A549 (cell line): ENCODE measurements at regions not wholly inside any gene's neighbourhood (a gene's known extent, or its start where the extent isn't known, plus 50 kb on each side); places are given as distances from the start of the nearest gene placed in this dataset.
A peak's percentile ranks its signal among the peaks of the same experiment; 100 is the strongest.

Experiments used
- ATAC-seq, 2 experiments: fragments of 200-7000 bp in 1 of 2; fragments of >200 bp in 1 of 2; cut with Nextera tagmentation in 1 of 2; cut with Tn5 transposase in 1 of 2; 3 replicates each; pipeline versions ENCODE4 v1.8.0 to v1.9.1; 2018 to 2020; ENCODE audit warnings: mild to moderate bottlenecking in 1 of 2, moderate library complexity in 1 of 2
- CTCF ChIA-PET: fragments of 300-600 bp; sonication (Branson Sonifier 250); formaldehyde crosslinking; extraction: SDS; loops from one replicate; lab custom pipeline; 2021; ENCODE audit warnings: antibody characterized with exemption, inconsistent platforms; lab: Yijun Ruan, JAX
- POLR2A ChIA-PET: fragments of 350-600 bp; formaldehyde crosslinking; extraction: SDS; loops from one replicate; lab custom pipeline; 2021; ENCODE audit warnings: antibody characterized with exemption, inconsistent platforms; lab: Yijun Ruan, JAX
- DNase-seq, 2 experiments: peaks; one replicate each; pipeline versions ENCODE4 v3.0.0 to v3.0.0-alpha.2; 2011 to 2016; ENCODE audit warnings: low read depth in 1 of 2, low spot score in 1 of 2
- FAIRE-seq: peaks from 2 replicates; lab custom pipeline; 2011; peaks lifted over from hg19 to GRCh38; lab: Jason Lieb, UNC
- H3K27ac ChIP-seq, 2 experiments: fragments of >200 bp; sonication (Bioruptor Twin); formaldehyde crosslinking; 3 replicates each; pipeline ENCODE4 v1.5.1; 2016 to 2017
- H3K4me1 ChIP-seq: fragments of >200 bp; sonication (Bioruptor Twin); formaldehyde crosslinking; 3 replicates; pipeline ENCODE4 v1.6.1; 2016
- H3K4me2 ChIP-seq: fragments of >200 bp; sonication (Bioruptor Twin); formaldehyde crosslinking; 3 replicates; pipeline ENCODE4 v1.6.1; 2016
- H3K4me3 ChIP-seq: fragments of >200 bp; sonication (Bioruptor Twin); formaldehyde crosslinking; 3 replicates; pipeline ENCODE4 v1.5.1; 2016
- H3K9me3 ChIP-seq: fragments of >200 bp; sonication (Bioruptor Twin); formaldehyde crosslinking; 3 replicates; pipeline ENCODE4 v1.6.1; 2016
- CBX8 ChIP-seq: fragments of 200-600 bp; sonication (generic); IDR thresholded peaks from 2 replicates; pipeline ENCODE4 v1.6.1; 2016
- ELK1 ChIP-seq: fragments of 150-350 bp; IDR thresholded peaks from 2 replicates; pipeline ENCODE4 v1.6.1; 2014; ENCODE audit warnings: low read depth, mild to moderate bottlenecking, low read length
- EP300 ChIP-seq, 2 experiments: fragments of >200 bp; sonication (Bioruptor Twin); formaldehyde crosslinking; IDR thresholded peaks; 2 replicates in 1 of 2; 3 replicates in 1 of 2; pipeline ENCODE4 v1.6.1; 2016 to 2017
- FOSB ChIP-seq: fragments of 250-450 bp; sonication (Bioruptor Pico); IDR thresholded peaks from 2 replicates; pipeline ENCODE4 v1.5.0; 2020; ENCODE audit warnings: mild to moderate bottlenecking, moderate library complexity
- FOXS1 ChIP-seq: fragments of 250-450 bp; sonication (Bioruptor Pico); IDR thresholded peaks from 2 replicates; pipeline ENCODE4 v1.5.0; 2020; ENCODE audit warnings: mild to moderate bottlenecking, moderate library complexity
- HES2 ChIP-seq: fragments of >200 bp; sonication (Bioruptor Twin); formaldehyde crosslinking; IDR thresholded peaks from 2 replicates; pipeline ENCODE4 v1.6.1; 2016
- JUN ChIP-seq, 2 experiments: fragments of >200 bp; sonication (Bioruptor Twin); formaldehyde crosslinking; IDR thresholded peaks; 2 replicates in 1 of 2; 3 replicates in 1 of 2; pipeline ENCODE4 v1.6.1; 2016 to 2017
- KDM1A ChIP-seq: fragments of 200-600 bp; sonication (generic); IDR thresholded peaks from 2 replicates; pipeline ENCODE4 v1.6.1; 2016; ENCODE audit warnings: low read depth, mild to moderate bottlenecking
- MAFK ChIP-seq: fragments of 450-650 bp; IDR thresholded peaks from 2 replicates; pipeline ENCODE4 v1.6.1; 2014; ENCODE audit not compliant: partially characterized antibody
- NPAS2 ChIP-seq: fragments of 250-450 bp; sonication (Bioruptor Pico); IDR thresholded peaks from 2 replicates; pipeline ENCODE4 v1.8.0; 2022; ENCODE audit warnings: mild to moderate bottlenecking, moderate library complexity, borderline replicate concordance
- POLR2A ChIP-seq: IDR thresholded peaks from 2 replicates; pipeline ENCODE4 v1.6.1; 2012; ENCODE audit warnings: mild to moderate bottlenecking, low read length
- RARB ChIP-seq: fragments of 250-450 bp; sonication (Bioruptor Pico); IDR thresholded peaks from 2 replicates; pipeline ENCODE4 v1.8.0; 2021; ENCODE audit warnings: mild to moderate bottlenecking, moderate library complexity
- REST ChIP-seq: fragments of 200-600 bp; sonication (generic); IDR thresholded peaks from 2 replicates; pipeline ENCODE4 v1.6.1; 2016; ENCODE audit warnings: antibody characterized with exemption, mild to moderate bottlenecking, moderate library complexity
- ZC3H11A ChIP-seq: fragments of 450-650 bp; IDR thresholded peaks from 2 replicates; pipeline ENCODE4 v1.6.1; 2014; ENCODE audit warnings: antibody characterized with exemption, mild to moderate bottlenecking
- ZNF302 ChIP-seq: fragments of 250-450 bp; sonication (Bioruptor Pico); IDR thresholded peaks from 2 replicates; pipeline ENCODE4 v1.9.0; 2021; ENCODE audit warnings: inconsistent platforms, mild to moderate bottlenecking, moderate library complexity
- WGBS: methylation state at CpG from one replicate; pipeline ENCODE4 v1.1.6; 2017; ENCODE audit errors: missing lambda C conversion rate; 5-methylcytosine and 5-hydroxymethylcytosine counted together
- TF ChIP-seq, protein P1 (sequence below): fragments of >200 bp; sonication (Bioruptor Twin); formaldehyde crosslinking; IDR thresholded peaks from 3 replicates; pipeline ENCODE4 v1.6.1; 2016

DNA sequence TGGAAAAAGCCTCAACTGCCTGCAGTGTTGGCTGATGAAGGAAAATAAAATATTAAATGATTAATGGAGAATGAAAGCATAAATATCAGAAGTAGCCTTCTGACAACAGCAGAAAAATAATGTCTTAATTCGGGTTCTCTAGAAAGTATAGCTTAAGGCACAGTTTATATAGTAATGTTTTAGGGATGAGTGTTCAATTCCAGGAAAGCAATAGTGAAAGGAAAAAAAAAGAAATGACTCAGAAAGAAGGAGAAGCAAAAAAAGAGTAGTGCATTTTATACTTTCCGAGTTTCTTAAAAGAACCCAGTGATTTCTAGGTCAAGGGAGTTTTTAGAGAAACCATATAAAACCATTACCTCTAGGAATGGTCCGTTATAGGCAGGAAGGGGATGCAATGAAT lies 137.3 kb downstream of the HTR1B start:
- ChIA-PET CTCF (no interaction called here), POLR2A (no interaction called here)
- Histone ChIP-seq H3K4me2 (no peak overlapping the region), H3K9me3 (no peaks in the 10 kb centered on the region), H3K4me1 (no peaks in the 10 kb centered on the region), H3K4me3 (no peak overlapping the region), H3K27ac (no peak overlapping the region)
- WGBS, result 33% methylated on average over 3 of the region's 3 CpGs
- ATAC-seq (no peak), FAIRE-seq (no peak), DNase-seq (no peak)
- TF ChIP-seq ELK1, result no peak
- TF ChIP-seq KDM1A, result no peak
- TF ChIP-seq ZC3H11A, result no peak

GRCh38 chr6:77324866-77325265 lies 138.4 kb downstream of the HTR1B start:
- Histone ChIP-seq H3K4me1 (no peaks in the 10 kb centered on the region), H3K4me3 (no peak overlapping the region), H3K27ac (no peak overlapping the region), H3K9me3 (no peaks in the 10 kb centered on the region), H3K4me2 (no peak overlapping the region)
- TF ChIP-seq HES2, result no peak
- TF ChIP-seq NPAS2, result no peak
- no peak for TF ChIP-seq EP300 (IDR thresholded peaks at IDR 0.05)
- no peak for TF ChIP-seq ZC3H11A
- no peak for TF ChIP-seq RARB (CRISPR knock-in tag)
- TF ChIP-seq JUN (IDR thresholded peaks at IDR 0.05), result no peak
- TF ChIP-seq, protein P1, sequence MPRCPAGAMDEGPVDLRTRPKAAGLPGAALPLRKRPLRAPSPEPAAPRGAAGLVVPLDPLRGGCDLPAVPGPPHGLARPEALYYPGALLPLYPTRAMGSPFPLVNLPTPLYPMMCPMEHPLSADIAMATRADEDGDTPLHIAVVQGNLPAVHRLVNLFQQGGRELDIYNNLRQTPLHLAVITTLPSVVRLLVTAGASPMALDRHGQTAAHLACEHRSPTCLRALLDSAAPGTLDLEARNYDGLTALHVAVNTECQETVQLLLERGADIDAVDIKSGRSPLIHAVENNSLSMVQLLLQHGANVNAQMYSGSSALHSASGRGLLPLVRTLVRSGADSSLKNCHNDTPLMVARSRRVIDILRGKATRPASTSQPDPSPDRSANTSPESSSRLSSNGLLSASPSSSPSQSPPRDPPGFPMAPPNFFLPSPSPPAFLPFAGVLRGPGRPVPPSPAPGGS, result no peak
- no peak for TF ChIP-seq REST
- TF ChIP-seq ZNF302 (CRISPR knock-in tag), result no peak
- no peak for TF ChIP-seq FOXS1 (CRISPR knock-in tag)
- no peak for TF ChIP-seq CBX8
- no peak for TF ChIP-seq POLR2A
- FAIRE-seq (no peak), ATAC-seq (no peak), DNase-seq (no peak)
- 47% methylated on average over 1 of the region's 1 CpG for WGBS
- POLR2A ChIA-PET, result no interaction called here
- CTCF ChIA-PET, result no interaction called here

GRCh38 chr6:77322604-77323003 lies 140.7 kb downstream of the HTR1B start:
- Histone ChIP-seq H3K4me1 (no peaks in the 10 kb centered on the region), H3K27ac (no peak overlapping the region), H3K4me3 (no peak overlapping the region), H3K9me3 (no peaks in the 10 kb centered on the region), H3K4me2 (no peak overlapping the region)
- ChIA-PET CTCF (no interaction called here), POLR2A (no interaction called here)
- FAIRE-seq (no peak), DNase-seq (no peak), ATAC-seq (no peak)
- TF ChIP-seq FOSB (CRISPR knock-in tag) (no peak), MAFK (peak; percentile 85)
- WGBS, result 70% methylated on average over 3 of the region's 3 CpGs
